GM12878 (cell line): ENCODE measurements at regions not wholly inside any gene's neighbourhood (a gene's known extent, or its start where the extent isn't known, plus 50 kb on each side); places are given as distances from the start of the nearest gene placed in this dataset.

ENCODE experiments used
- ATAC-seq: fragments of 200-7000 bp; cut with Tn5 transposase; 3 replicates; pipeline ENCODE4 v1.9.1; 2020; ENCODE audit warnings: mild to moderate bottlenecking, moderate library complexity
- BruUV-seq: library from RNA; stranded (reverse); fragments of 400-500 nt; replicated peaks from 2 replicates; lab custom pipeline; 2021; lab: Mats Ljungman, UMichigan
- CTCF ChIA-PET: fragments of 300-600 bp; sonication (Branson Sonifier 250); formaldehyde crosslinking; extraction: SDS; loops from one replicate; lab custom pipeline; 2021; ENCODE audit warnings: inconsistent platforms; lab: Yijun Ruan, JAX
- POLR2A ChIA-PET: fragments of 350-600 bp; formaldehyde crosslinking; extraction: SDS; loops from one replicate; lab custom pipeline; 2021; ENCODE audit warnings: inconsistent platforms; lab: Charles Lee
- RAD21 ChIA-PET: fragments of 300-600 bp; sonication (Branson Sonifier 250); formaldehyde crosslinking; loops from one replicate; lab custom pipeline; 2023; ENCODE audit warnings: antibody characterized with exemption; ENCODE audit not compliant: unreplicated experiment; lab: Charles Lee
- SMC1A ChIA-PET: fragments of 300-600 bp; sonication (Branson Sonifier 250); formaldehyde crosslinking; loops from one replicate; lab custom pipeline; 2023; ENCODE audit not compliant: unreplicated experiment, uncharacterized antibody; lab: Charles Lee
- DNase-seq: peaks from one replicate; pipeline ENCODE4 v3.0.0-alpha.2; 2011; ENCODE audit warnings: low read depth, low spot score
- FAIRE-seq: peaks from 3 replicates; lab custom pipeline; 2011; peaks lifted over from hg19 to GRCh38; lab: Jason Lieb, UNC
- H2AFZ ChIP-seq: 2 replicates; pipeline ENCODE4 v1.6.0; 2011; ENCODE audit warnings: low read depth, low read length, control low read depth; ENCODE audit not compliant: control insufficient read depth
- H3K27ac ChIP-seq: 2 replicates; pipeline ENCODE4 v1.5.1; 2011; ENCODE audit warnings: control low read depth; ENCODE audit not compliant: control insufficient read depth, insufficient read depth
- H3K27me3 ChIP-seq, 2 experiments: replicated peaks in 1 of 2; 2 replicates each; pipeline versions ENCODE4 v1.6.0 to v1.6.1; 2011; ENCODE audit warnings: low read length in 1 of 2; ENCODE audit not compliant: control insufficient read depth in 2 of 2, insufficient read depth in 2 of 2
- H3K36me3 ChIP-seq, 2 experiments: 2 replicates each; pipeline ENCODE4 v1.5.1; 2011; ENCODE audit warnings: low read length in 1 of 2; ENCODE audit not compliant: control insufficient read depth in 2 of 2, insufficient read depth in 2 of 2
- H3K4me1 ChIP-seq: 2 replicates; pipeline ENCODE4 v1.6.1; 2011; ENCODE audit warnings: mild to moderate bottlenecking, low read length, moderate library complexity, mixed read lengths; ENCODE audit not compliant: control insufficient read depth, insufficient read depth
- H3K4me2 ChIP-seq: 2 replicates; pipeline ENCODE4 v1.6.0; 2011; ENCODE audit warnings: control low read depth; ENCODE audit not compliant: control insufficient read depth, insufficient read depth
- H3K4me3 ChIP-seq: fragments of 200-600 bp; sonication (generic); 2 replicates; pipeline ENCODE4 v1.5.1; 2016
- H3K79me2 ChIP-seq: 2 replicates; pipeline ENCODE4 v1.6.0; 2011; ENCODE audit warnings: low read length; ENCODE audit not compliant: control insufficient read depth, insufficient read depth
- H3K9ac ChIP-seq: 2 replicates; pipeline ENCODE4 v1.8.0; 2011; ENCODE audit warnings: low read length, control low read depth, mixed read lengths; ENCODE audit not compliant: control insufficient read depth, insufficient read depth
- H3K9me3 ChIP-seq: replicated peaks from 3 replicates; pipeline ENCODE4 v1.5.1; 2011; ENCODE audit warnings: mild to moderate bottlenecking, low read length; ENCODE audit not compliant: control insufficient read depth, insufficient read depth
- H4K20me1 ChIP-seq: 2 replicates; pipeline ENCODE4 v1.6.0; 2011; ENCODE audit not compliant: control insufficient read depth, insufficient read depth
- BRCA1 ChIP-seq: IDR thresholded peaks from 2 replicates; pipeline ENCODE4 v1.6.1; 2011; ENCODE audit warnings: low read depth, low read length, improper control_type of control experiment
- MEF2A ChIP-seq: IDR thresholded peaks from 2 replicates; pipeline ENCODE4 v1.6.1; 2011; ENCODE audit warnings: low read depth, mild to moderate bottlenecking, low read length, moderate library complexity; ENCODE audit not compliant: insufficient read depth
- MYC ChIP-seq: IDR thresholded peaks from 2 replicates; pipeline ENCODE4 v1.6.1; 2011; ENCODE audit warnings: mild to moderate bottlenecking, low read length, moderate library complexity, inconsistent platforms; ENCODE audit not compliant: insufficient read depth, insufficient replicate concordance, insufficient read length, severe bottlenecking
- NFIC ChIP-seq: IDR thresholded peaks from 2 replicates; pipeline ENCODE4 v1.6.1; 2012; ENCODE audit warnings: low read depth, mild to moderate bottlenecking, inconsistent platforms, low read length, moderate library complexity
- NR2C1 ChIP-seq: fragments of 450-650 bp; IDR thresholded peaks from 2 replicates; pipeline ENCODE4 v1.6.1; 2017; ENCODE audit warnings: antibody characterized with exemption, mild to moderate bottlenecking, moderate library complexity
- POU2F2 ChIP-seq: IDR thresholded peaks from 3 replicates; pipeline ENCODE4 v1.6.1; 2011; ENCODE audit warnings: low read depth, mild to moderate bottlenecking, low read length, borderline replicate concordance
- SREBF1 ChIP-seq: IDR thresholded peaks from 2 replicates; pipeline ENCODE4 v1.6.1; 2012; ENCODE audit warnings: mild to moderate bottlenecking, low read length
- TAF1 ChIP-seq: IDR thresholded peaks from 2 replicates; pipeline ENCODE4 v1.6.1; 2011; ENCODE audit warnings: mild to moderate bottlenecking, low read depth, low read length, borderline replicate concordance
- WGBS: methylation state at CpG from one replicate; pipeline ENCODE4 v1.1.6; 2016; ENCODE audit warnings: low lambda C conversion rate; ENCODE audit not compliant: insufficient replicate concordance, insufficient coverage; ENCODE audit errors: missing lambda C conversion rate; 5-methylcytosine and 5-hydroxymethylcytosine counted together
- in situ Hi-C: fragments of 300-500 bp; cut with MboI; formaldehyde crosslinking; loops from 9 replicates; pipeline ENCODE4 v1.14.3; 2018; ENCODE audit warnings: mixed read lengths
- intact Hi-C: fragments of 100-400 bp; cut with micrococcal nuclease; formaldehyde crosslinking; loops from one replicate; pipeline ENCODE4 v1.14.2; 2022; ENCODE audit not compliant: unreplicated experiment
- TF ChIP-seq, protein P1 (sequence below): fragments of 450-650 bp; formaldehyde crosslinking; IDR thresholded peaks from 2 replicates; pipeline ENCODE4 v1.4.0; 2020; ENCODE audit warnings: mild to moderate bottlenecking, moderate library complexity
- TF ChIP-seq, protein P2 (sequence below): fragments of 450-650 bp; IDR thresholded peaks from 2 replicates; pipeline ENCODE4 v1.6.1; 2016; ENCODE audit warnings: mild to moderate bottlenecking

DNA sequence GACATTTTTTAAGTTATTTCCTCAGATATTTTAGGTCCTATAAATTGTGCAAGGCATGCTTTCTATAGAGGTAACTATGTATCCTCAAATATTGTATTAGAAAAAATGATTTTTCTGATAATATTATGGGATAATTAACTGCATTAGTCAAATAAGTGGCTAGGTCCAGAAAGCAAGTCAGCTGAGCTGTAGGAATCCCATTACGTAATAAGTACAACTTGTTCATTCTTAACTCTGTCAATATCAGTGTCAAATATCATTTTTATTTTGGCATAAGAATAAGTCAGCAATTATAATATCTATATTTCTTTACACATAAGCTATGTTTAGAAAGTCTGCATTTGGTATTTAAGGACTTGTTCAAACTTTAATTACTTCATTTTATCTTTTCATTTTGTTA is 830.9 kb upstream of the GJE1 start (continued):
- TF ChIP-seq, protein P1, sequence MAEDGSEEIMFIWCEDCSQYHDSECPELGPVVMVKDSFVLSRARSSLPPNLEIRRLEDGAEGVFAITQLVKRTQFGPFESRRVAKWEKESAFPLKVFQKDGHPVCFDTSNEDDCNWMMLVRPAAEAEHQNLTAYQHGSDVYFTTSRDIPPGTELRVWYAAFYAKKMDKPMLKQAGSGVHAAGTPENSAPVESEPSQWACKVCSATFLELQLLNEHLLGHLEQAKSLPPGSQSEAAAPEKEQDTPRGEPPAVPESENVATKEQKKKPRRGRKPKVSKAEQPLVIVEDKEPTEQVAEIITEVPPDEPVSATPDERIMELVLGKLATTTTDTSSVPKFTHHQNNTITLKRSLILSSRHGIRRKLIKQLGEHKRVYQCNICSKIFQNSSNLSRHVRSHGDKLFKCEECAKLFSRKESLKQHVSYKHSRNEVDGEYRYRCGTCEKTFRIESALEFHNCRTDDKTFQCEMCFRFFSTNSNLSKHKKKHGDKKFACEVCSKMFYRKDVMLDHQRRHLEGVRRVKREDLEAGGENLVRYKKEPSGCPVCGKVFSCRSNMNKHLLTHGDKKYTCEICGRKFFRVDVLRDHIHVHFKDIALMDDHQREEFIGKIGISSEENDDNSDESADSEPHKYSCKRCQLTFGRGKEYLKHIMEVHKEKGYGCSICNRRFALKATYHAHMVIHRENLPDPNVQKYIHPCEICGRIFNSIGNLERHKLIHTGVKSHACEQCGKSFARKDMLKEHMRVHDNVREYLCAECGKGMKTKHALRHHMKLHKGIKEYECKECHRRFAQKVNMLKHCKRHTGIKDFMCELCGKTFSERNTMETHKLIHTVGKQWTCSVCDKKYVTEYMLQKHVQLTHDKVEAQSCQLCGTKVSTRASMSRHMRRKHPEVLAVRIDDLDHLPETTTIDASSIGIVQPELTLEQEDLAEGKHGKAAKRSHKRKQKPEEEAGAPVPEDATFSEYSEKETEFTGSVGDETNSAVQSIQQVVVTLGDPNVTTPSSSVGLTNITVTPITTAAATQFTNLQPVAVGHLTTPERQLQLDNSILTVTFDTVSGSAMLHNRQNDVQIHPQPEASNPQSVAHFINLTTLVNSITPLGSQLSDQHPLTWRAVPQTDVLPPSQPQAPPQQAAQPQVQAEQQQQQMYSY (CRISPR knock-in tag): no peak
- no peak for TF ChIP-seq MEF2A
- TF ChIP-seq POU2F2: no peak
- TF ChIP-seq BRCA1: no peak
- TF ChIP-seq NFIC: no peak
- TF ChIP-seq, protein P2, sequence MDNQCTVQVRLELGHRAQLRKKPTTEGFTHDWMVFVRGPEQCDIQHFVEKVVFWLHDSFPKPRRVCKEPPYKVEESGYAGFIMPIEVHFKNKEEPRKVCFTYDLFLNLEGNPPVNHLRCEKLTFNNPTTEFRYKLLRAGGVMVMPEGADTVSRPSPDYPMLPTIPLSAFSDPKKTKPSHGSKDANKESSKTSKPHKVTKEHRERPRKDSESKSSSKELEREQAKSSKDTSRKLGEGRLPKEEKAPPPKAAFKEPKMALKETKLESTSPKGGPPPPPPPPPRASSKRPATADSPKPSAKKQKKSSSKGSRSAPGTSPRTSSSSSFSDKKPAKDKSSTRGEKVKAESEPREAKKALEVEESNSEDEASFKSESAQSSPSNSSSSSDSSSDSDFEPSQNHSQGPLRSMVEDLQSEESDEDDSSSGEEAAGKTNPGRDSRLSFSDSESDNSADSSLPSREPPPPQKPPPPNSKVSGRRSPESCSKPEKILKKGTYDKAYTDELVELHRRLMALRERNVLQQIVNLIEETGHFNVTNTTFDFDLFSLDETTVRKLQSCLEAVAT: no peak

DNA sequence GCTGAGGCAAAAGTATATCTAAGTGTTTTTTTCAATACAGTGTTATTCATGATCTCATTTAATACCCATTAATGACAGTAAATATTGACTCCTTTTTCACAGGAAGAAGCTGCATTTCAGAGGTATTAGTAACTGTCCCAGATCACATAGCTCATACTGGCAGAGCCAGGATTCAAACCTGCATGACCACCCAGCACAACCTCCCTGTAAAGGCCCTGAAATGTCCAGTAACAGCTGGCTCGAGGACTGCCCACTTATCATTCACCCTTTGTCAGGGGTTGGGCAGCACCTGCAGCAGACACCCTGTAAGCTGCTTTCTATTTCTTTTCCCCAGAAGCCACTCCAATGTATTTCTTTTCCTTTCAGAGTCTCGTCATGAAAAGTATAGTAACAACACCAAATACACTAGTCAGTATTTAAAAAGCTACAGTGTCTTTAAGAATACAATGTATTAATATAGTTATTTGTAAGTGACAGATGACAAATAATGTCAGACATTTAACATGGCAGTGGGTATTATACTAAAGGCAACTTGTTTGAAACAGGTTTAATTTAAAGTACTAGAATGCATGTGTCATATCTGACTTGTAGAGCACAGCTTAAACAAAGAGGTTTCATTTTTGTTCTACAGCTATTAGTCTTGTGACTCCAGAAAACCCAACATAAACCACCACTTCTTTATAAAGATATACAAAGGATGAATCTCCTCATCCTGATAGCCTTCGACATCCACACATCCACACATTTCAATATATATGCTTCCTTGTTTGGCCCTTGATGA is 841.6 kb upstream of the GJE1 start:
- in situ Hi-C loops: no loop called here

More for the DNA sequence above, 841.6 kb upstream of the GJE1 start:
- peak; percentile 65 for ATAC-seq
- Histone ChIP-seq H3K9ac (no peak overlapping the region), H4K20me1 (no peaks in the 10 kb centered on the region), H3K27me3 (no peaks in the 10 kb centered on the region)
- CTCF ChIA-PET: no interaction called here
- TF ChIP-seq NR2C1 (no peak), SREBF1 (no peak), TAF1 (no peak), MYC (no peak)
- TF ChIP-seq, all 136 proteins: peak for 0
- no TSS peak for BruUV-seq
- FAIRE-seq: no peak
- WGBS: 8% methylated on average over 3 of the region's 3 CpGs
- ChIA-PET RAD21 (interaction anchor here (0.7 kb wide), 1 partner anchor 1403 kb away, joined by 3 read pairs; no protein-coding TSS in a partner anchor), POLR2A (no interaction called here), SMC1A (interaction anchor here (1.0 to 1.1 kb wide), 2 partner anchors 9 to 733 kb away, joined by 3 read pairs; no protein-coding TSS in a partner anchor)
- DNase-seq: no peak
- Histone ChIP-seq H2AFZ (no peak overlapping the region), H3K4me1 (no peaks in the 10 kb centered on the region), H3K4me2 (no peak overlapping the region), H3K9me3 (no peaks in the 10 kb centered on the region), H3K79me2 (no peaks in the 10 kb centered on the region), H3K27ac (no peak overlapping the region), H3K36me3 (no peaks in the 10 kb centered on the region), H3K4me3 (no peak overlapping the region)
- intact Hi-C loops: no loop called here
